ENCODE measurements at regions not wholly inside any gene's neighbourhood (a gene's known extent, or its start where the extent isn't known, plus 50 kb on each side); places are given as distances from the start of the nearest gene placed in this dataset.

DNA sequence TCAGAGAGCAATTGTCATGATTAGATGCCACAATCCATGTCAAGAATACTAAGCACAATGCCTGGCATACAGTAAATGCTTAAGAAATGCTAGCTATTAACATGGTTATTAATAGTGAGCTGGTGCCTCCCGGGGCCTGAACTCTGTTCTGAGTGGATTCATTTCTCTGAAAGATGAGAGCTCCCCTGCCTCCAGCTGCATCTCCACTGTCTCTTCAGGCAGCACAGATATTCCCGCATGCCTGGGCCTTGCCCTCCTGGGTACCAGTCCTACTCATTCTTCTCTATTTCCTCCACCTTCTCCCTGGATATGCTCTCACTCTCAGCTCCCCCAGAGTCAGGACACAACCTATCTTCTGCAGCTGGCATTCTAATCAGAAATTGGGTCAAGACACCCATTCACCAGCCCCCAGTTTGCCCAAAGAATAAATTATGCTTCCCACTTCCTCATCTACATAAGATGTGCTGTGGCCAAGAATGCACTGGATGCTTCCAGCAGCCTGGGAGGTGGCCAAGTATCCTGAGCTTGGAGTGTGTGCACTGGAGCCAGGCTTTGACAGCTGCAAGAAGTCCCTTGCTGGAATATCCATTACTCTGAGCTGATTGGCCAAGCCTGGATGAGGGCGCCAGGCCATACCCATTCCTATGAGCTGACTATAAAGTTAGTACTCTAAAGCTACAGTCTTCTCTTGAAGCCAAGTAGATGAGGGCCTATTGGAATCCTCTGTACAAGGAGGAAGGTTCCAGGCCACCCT, 669.0 kb downstream of the ACTL7B start:
- DNase-seq (ENCODE audit: low read depth): no peak

DNA sequence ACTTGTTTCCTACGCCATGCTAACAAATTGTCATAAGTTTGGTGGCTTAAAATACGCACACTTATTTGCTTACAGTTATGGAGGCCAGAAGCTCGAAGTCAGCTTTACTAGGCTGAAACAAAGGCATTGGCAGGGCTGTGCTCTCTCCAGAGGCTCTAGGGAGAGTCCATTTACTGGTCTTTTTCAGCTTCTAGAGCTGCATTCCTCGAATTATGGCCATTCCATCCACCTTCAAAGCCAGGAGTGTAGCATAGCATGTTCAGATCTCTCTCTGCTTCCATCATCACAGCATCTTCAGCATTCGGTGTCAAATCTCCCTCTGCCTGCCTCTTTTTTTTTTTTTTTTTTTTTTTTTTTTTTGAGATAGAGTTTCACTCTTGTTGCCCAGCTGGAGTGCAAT, 670.2 kb downstream of the ACTL7B start:
- no peak for DNase-seq (ENCODE audit: low read depth)

DNA sequence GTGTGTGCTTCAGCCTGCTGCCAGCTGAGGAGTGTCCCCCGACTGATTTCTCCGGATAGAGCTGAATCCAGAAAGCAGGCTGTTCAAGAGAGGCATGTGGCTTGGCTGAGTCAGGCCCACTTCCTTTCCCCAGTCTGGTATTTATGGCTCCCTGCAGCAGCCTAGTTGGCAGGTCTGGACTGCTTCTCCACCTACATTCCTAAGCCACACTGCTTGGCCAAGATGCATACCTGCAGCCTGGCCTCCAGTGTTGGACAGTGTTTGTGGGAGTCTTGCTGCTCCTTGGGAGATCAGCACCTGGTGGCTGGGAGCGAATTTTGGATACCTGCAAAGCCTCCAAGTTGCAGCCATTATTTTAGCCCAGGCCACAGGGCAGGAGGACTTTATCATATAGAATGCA, 670.8 kb downstream of the ACTL7B start:
- DNase-seq (ENCODE audit: low read depth): no peak

DNA sequence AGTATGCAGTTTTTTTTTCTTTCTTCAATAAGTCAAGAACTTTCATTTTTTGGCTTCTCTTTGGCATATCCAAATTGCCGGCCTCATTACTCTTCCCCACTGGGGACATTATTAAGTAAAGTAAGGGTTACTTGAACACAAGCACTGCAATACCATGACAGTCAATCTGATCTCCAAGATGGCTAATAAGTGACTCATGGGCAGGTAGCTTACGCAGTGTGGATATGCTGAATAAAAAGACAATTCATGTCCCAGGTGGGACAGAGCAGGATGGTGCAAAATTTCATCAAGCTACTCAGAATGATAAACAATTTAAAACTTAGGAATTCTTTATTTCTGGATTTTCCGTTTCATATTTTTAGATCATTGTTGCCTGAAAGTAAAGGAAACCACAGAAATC, 671.8 kb downstream of the ACTL7B start:
- no peak for DNase-seq (ENCODE audit: low read depth)

DNA sequence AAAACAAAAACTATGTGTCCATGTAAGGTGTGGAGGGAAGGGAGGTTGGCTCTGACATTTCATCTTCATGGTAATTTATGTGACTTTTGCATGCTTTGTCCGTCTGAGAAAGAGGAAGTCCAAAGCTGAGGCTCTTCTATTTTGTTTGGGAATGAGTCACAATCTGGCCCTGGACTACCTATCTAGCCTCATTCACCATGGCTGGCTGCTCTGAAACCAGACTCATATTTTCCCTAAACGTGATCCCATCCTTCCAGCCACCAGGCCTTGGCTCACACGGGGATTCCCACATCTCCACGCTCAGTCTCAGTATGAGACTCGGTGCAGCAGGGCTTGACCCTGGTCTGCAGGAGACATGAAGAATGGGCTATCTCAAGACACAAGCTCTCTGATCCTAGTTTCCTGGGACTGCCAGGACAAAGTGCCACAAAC, 672.8 kb downstream of the ACTL7B start:
- no peak for DNase-seq (ENCODE audit: low read depth)

DNA sequence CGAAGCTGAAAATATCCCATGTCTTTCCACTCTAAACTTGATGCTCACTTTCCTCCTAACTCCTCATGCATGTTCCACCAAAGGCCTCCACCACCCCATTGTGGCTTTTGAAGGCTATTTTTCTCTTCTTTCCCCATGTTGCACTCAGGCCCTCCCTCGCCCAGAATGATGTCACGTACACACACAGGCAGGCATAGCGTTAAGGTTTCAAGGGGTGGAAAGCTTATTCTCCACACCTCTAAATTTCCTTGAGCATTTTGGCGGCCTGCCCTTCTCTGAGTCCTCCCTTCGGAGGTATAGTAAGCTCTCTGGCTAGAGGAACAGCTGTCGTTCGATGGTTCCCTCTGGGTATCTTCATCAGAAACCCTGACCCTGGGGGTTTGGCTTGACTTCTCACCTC, 673.5 kb downstream of the ACTL7B start:
- no peak for DNase-seq (ENCODE audit: low read depth)

DNA sequence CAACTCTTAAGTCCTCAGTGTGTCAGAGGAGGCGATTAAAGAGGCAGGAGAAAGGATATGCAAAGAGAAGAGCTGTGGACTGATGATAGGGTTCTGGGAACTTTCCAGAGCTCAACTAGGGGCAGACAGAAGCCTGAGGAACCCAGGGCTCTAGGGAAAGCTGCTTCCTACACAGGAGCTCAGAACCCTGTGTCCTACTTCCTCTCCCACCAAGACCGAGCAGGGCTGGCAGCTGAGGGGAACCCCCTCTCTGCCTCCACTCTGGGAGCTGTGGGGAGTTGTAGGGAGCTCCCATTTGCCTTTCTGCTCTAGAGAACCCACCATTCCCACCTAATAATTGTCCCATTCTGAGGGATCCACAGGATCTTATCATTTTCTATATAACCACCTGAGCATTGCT, 674.3 kb downstream of the ACTL7B start:
- DNase-seq (ENCODE audit: low read depth): no peak

DNA sequence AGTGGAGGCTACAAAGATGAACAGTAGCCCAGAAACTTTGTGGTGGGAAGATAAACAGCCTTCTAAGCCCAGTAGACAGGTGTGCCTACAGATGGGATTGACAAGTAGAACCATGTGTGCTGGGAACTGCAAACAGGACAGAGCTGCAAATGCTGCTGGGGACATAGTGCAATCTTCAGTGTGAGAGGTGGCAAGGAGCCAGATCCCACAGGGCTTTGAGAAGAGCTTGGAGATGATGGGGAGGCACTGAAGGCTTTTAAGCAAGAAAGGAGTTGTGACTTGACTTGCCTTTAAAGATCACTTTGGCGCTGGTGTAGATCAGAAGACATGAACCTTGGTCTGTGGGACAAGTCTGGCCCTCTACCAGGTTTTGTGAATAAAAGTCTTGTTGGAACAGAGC, 675.2 kb downstream of the ACTL7B start:
- no peak for DNase-seq (ENCODE audit: low read depth)

DNA sequence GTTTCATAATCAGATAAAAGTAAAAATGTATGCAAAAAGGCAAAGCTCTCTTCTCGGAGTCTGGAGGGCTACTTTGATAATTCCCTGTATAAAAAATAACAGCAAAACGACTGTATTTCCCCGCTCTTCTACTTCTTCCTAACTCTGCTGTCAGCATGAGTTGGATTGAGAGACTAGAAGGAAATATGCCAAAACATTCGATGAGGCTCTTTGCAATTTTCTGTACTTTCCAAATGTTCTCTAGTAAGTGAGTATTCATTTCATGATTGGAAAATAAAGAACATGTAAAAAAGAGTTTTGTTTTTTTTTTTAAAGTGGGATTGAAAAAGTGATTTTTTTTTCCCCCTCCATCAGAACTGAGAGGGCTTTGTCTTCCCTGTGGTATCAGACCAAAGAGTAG, 677.5 kb downstream of the ACTL7B start:
- DNase-seq (ENCODE audit: low read depth): no peak

DNA sequence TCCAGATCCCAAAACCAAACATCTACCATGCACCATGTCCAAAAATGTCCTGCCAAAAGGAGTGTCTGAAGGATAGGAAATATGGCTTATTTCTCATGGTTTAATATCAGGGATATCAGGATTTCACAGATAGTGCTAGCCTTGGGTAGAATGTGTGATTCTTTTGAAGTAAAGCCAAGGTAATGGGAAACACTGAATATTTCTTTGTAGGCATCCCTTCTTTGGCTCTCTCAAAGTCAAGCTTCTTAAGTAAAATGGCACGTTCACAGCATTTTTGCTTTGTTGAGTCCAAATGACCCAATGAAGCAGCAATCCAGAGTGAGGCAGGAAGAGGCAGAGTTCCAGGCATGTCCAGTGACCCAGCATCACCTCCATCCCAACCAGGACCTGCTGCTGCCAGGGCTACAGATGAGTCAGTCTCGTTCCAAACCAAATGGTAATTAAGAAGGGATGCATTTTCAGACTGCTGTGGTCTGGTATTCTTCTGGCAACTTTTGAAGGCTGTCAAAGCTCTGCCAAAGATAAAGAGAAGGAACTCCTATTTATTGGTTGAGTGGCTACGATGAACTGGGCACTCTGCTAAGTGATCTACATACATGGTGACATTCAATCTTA, 678.8 kb upstream of the KLF4 start:
- DNase-seq (ENCODE audit: low read depth): peak; percentile 41

DNA sequence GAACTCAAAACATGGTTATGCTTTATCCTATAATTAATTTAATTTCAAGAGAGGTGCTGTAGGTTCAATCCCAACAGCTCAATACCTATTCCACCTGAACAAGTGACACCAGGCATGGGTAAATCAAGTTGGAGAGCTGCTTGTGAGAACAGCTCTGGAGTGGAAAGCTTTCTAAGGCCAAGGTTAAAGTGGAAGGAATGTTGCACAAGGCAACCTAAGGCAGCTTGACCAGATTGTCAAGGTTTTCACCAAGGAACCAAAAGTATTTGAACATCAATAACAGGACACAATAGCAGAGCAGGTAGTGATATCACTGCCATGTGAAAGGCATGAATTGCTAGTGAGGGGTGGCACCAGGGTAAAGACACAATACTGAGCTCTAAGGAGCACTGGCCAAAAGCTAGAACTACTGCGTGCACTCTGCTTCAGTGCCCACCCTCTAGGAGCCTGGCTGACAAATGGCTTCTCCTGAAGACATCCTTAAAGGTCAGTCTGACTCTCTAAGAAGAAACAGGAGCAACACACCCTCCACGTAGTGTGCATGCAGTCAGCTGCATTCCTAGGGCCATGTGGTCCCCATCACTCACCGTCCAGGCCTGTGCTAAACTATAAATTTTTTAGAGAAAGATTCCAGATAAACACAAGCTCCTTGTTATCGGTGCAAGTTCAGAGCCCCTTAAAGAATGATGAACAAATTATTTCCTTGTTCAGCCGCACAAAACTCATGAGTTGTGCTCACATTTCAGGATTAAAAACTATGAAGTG, 677.7 kb upstream of the KLF4 start:
- no peak for DNase-seq (ENCODE audit: low read depth)

DNA sequence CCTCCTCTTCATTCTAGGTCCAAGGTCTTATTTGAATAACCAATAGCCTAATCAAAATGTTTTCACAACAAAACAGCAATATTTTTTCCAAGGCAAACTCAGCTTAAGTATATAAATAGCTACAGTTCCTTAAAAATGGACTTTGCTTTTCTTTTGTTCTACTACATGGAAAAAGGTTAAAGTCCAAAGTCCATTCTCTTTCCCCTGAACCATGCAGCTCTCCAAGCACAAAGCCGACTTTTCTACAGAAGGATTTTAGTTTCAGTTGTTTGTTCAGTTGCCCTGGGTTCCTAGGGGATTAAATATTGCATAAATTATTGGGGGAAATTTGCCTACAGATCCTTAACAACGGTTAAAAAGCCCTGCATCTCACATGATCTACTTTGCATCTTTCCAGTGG, 677.0 kb upstream of the KLF4 start:
- no peak for DNase-seq (ENCODE audit: low read depth)

DNA sequence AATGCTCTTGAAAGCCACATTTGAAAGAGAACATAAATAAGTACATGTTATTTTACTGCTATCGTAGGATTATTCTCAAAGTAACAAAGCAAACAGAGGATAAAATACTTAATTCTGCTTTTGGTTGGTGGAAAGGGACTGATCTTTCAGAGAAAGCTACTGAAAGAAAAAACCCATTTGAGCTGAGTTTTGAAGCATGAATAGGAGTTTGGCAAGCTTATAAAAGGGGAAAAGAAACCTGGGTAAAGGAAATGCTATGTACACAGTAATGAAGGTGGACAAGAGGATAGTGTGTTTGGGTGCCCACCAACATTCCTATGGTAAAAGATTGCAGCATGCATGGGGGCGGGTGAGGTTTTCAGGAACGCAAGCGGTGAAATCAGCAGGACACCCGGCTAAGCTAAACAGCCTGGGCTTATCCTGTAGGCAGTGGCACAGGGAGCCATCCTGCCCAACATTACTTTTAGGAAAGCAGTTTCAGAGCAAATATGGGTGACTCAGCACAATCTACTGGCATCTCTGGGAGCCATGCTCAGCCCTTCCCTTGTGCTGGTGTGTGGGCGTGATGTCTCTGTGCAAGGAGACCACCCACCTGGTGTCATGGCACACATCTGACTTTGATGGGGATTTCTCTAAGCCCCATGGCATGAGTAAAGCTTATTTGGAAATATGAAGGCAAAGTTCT, 673.9 kb upstream of the KLF4 start:
- DNase-seq (ENCODE audit: low read depth): no peak

DNA sequence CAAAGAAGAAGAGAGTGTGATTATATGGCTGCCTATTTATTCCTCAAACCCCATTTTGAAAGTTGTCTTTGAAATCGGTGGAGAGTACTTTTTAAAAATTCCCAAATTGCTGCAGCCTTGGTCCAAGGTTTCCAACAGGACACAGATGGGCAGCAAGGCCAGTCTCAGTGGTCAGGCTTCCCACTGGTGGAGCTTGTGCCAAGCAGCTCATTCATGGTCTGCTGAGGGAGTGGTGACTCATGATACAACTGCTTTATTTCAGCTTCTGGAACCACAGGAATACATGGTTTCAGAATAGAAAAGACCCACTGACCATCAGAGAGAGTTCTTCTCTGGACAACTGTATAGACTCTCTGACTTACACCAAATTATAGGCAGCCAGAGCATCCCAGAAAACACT, 673.1 kb upstream of the KLF4 start:
- peak; percentile 44 for DNase-seq (ENCODE audit: low read depth)

DNA sequence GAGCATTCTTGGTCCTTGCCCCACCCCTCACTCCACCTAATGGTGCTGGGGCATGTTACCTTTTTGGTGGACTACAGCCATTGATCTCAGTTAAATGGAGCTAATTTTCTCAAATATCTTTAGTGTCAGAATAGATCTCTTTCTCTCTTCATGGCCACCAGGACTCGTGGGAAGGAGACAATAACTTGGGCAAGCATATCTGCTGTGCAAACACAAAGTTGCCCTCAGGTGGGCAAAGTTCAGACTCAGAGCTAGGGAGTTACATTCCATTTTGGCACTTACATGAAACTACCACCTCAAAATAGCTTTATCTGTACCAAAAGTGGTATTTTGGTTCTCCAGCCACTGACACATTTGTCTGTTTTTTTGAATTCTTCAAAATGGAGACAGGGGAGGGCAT, 671.9 kb upstream of the KLF4 start:
- DNase-seq (ENCODE audit: low read depth): no peak

DNA sequence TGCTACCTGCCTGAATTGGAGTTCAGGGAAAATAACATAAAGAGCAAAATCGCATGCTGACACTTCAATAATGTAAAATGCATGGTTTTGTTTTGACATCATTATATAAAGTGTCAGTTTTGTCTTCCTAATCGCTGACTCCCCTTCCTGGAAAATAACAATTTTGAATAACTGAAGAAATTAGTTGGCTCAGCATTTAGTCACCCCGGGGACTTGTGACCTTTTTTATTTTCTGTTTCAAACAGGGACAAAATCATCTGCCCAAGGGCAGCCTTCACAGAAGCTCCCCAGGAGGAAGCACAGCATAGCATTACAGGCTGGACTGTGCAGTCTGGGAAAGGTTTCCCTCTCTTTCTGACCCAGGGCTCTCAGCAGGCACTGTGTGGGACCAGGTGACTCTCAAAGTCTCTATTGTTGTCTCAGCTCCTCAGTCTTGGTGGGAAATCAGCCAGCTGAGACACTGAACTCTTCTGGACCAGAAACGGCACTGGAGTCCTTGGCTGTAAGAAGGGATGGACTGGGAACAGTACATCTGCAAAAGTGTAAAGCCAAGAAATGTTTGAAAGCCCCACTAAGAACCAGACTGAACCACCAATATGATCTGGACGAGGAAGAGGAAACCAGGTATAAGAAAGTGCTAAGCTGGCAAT, 671.3 kb upstream of the KLF4 start:
- DNase-seq (ENCODE audit: low read depth): no peak

DNA sequence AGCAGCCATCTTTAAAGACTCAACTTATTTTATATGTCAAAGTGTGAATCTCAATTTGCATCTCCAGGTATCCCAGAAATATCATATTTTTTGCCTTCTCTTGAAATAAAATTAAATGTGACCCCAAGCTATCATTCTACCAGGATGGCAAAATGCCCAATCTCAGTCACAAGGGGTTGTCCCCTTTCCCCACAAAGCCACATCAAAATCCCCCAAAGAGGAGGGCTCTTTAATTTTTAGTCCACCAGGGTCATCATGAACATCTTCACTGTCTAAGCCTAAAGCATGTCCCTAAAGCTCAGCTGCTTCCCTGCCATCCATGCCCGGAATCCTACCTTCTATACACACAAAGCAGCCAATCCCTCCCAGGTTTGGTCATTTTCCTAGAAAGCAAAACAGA, 670.5 kb upstream of the KLF4 start:
- DNase-seq (ENCODE audit: low read depth): no peak

DNA sequence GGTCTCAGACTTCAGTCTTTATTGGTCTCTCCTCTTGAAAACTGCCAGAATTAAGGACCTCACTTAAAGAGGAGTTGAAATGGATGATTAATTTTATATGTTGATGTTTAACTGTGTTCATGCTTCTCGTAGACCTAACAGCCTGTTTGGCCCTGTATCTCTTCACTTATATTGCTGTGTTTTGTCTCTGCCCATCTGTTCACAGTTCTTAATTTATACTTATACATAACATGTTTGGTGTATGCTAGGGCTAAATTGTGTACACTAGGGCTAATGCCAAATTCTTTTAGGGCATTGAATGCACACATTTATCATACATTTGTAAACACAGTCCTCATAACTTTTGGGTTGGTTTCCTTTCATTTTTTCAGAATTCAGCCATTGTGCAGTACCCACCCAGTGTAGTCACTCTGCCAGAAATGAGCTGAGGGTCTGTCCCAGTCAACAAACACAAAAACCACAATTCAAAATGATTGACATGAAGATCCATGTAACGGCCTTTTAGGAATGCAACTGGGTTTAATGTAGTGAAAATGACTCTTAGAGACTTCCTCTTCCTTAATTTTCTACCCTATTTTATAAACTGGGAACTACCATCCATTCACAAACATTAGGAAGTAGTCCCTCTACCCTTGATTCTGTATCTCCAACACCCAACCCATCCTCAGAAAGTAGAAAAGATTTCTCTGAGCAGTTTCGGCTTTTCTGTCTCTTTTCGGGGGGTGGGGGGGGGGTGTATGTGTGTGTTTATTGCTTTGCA, 668.8 kb upstream of the KLF4 start:
- no peak for DNase-seq (ENCODE audit: low read depth)

DNA sequence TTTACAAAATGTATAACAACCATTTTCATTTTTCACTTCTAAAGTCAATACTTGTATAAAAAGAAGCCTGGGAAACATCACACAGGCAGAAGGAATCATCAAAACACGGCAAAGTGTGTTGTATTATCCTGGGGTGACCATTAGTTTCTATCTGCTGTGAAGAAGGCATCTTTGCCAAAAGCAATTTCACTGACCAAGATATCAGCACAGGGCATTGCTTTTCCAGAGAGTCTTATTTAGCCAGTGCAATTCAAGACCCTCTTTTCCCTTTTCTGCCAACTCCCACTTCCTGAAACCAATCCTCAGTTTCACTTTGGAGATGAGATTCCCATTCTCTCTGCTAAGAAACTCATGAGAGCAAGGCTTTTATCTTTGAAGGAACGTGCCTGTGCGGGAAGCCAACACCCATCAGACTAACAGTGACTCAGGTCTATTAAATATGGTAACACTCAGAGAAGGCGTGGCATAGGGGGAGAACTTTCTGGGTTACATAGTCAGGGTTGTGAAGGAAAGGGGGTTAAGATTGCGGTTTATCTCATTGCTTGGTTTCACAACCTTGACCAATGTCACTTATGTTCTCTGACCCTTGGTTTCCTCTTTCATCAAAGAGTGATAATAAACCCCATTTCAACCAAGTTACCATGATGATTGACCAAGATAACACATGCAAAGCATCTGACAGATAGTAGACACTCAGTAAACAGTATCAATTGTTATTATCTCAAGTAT, 666.9 kb upstream of the KLF4 start:
- DNase-seq (ENCODE audit: low read depth): peak; percentile 67

DNA sequence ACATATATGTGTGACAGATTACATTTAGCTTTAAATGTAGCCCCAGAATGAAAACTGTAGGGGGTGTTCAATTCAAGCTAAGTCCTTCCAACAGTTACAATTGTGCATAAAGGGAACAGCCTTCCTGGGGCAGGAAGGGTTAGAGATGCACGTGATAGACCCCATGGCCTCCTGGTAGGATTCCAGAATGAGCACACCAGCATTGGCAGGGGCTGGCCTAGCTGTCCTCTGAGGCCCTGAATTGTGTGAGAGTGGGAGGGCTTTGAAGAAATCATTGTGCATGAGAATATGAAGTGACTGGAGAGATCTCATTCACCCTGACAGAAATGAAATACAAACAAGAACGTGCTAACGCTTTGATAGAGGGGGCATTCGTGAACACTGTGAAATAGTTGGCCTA, 663.8 kb upstream of the KLF4 start:
- no peak for DNase-seq (ENCODE audit: low read depth)

All from HS-5 (cell line).